ENCODE measurements at regions not wholly inside any gene's neighbourhood (a gene's known extent, or its start where the extent isn't known, plus 50 kb on each side); places are given as distances from the start of the nearest gene placed in this dataset.

GRCh38 chr16:86429663-86430062 lies 80.7 kb upstream of the FOXF1 start:
- no peak for DNase-seq

GRCh38 chr16:86430814-86431213 lies 79.5 kb upstream of the FOXF1 start:
- no peak for DNase-seq

GRCh38 chr16:86431540-86431939 lies 78.8 kb upstream of the FOXF1 start:
- no peak for DNase-seq

DNA sequence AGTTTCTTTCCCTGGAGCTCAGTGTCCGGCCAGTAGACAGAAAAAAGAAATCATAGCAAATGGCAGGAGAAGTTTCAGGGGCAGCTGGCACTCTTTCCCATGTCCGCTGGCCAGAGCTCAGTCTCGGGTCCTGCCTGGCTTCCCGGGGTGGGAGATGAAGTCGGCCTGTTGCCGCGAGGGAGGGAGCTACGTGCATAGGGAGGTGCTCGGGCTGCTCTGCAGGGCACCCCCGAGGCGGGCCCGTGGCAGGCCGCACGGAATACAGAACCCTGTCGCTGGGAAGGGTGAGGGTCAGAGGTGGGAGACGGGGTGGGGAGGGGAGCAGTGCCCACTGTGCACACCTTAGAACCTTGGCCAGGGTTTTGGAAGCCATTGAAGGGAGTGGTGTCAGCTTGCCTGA lies 78.3 kb upstream of the FOXF1 start:
- no peak for DNase-seq

- DNase-seq = no peak
Measured at GRCh38 chr16:86432691-86433090, 77.6 kb upstream of the FOXF1 start.

GRCh38 chr16:86436466-86437185 lies 73.7 kb upstream of the FOXF1 start:
- DNase-seq = no peak

- DNase-seq = no peak
Measured at GRCh38 chr16:86437348-86437747, 73.0 kb upstream of the FOXF1 start.

DNA sequence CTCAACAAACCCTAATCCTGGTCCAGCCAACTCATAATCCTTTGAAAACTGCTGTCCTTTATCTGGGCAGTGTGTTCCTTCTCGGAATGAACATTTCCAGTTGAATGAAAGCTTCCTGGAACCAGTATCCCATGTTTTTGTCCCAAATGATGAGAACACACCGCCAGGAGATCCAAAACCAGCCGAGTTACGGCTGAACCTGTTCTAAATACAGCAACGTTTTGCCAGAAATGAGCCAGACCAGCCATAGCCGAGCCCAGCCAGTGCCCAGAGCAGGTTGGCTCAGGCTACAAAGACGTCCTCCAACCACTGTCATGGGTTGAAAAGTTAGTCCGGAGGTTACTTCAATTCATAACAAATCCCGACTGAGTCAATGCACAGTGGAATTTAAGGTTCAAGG lies 67.6 kb upstream of the FOXF1 start:
- no peak for DNase-seq

DNA sequence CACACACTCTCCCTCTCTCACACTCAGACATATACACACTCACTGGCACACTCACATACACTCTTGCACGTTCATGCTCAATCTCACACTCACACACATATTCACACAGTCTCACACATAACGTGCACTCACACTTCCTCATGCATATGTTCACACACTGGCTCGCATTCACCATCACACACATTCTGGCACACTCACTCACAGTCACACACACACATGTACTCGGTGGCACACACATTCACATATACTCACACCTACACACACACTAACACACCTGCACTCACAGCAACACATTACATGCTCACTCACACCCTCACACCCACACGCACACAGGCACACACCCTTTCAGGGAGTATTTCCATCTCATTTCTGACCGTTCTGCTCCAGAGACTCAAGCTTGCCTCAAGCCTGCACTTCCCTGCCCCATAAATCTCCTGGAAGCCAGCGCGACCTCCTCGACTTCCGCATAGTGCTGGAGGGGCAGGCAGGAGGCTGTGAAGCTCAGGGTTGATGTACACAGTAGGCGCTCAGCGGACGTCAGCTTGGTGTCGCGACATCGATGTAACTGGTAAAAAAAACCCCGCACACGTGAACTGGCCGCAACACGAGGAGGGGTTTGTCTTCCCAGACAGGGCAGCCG lies 66.7 kb upstream of the FOXF1 start:
- DNase-seq = no peak

DNA sequence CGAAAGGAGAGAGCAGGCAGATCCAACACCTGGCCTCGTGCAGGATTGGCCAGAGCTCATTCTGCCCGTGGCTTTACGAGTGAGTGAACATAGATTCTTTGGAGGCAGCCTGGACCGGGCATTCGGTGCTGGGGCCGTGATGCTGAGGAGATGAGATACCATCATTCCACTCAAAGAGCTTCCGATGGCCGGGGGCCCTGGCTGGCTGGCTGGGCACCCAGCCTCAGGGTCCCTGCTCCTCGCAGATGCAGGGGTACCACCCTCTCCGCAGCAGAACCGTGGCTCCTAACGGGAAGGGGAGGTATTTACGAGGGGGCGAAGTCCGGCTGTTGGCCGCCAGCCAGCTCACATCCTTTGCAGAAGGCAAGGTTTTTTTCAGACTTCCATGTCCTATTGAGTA lies 66.1 kb upstream of the FOXF1 start:
- no peak for DNase-seq

DNA sequence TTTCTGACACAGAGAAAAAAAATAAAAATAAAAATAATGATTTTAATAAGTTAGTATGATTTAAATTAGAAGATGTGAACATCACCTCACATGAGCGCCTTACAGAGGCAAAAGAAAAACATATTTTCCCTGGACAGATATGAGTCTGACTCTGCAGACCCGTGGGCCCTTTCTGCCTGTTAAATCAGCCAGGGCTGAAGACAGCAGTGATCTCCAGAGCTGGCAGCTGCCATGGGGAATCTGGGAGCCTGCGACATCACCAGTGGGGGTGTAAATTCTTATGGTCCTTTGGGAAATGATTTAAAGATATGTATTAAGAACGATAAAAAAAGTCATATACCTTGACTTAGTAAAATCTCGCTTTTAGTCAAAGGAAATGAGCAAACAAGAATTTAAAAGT lies 65.7 kb upstream of the FOXF1 start:
- DNase-seq = no peak

GRCh38 chr16:86446279-86446678 lies 64.0 kb upstream of the FOXF1 start:
- no peak for DNase-seq

DNA sequence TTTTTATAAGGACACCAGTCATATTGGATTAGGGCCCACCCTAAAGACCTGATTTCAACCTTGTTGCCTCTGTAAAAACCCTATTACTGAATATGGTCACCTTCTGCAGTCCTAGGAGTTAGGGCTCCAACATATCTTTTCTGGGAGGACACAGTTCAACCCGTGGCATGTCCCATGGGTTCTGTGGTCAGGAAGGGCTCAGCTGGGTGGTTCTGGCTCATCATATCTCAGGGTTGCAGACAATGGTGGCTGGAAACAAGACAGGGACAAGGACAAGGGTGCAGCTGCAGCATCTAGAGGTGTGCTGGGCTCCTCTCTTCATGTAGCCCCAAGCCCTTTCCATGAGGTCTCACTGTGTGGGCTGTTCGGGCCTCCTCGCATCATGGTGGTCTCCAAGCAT lies 63.1 kb upstream of the FOXF1 start:
- DNase-seq = no peak

DNA sequence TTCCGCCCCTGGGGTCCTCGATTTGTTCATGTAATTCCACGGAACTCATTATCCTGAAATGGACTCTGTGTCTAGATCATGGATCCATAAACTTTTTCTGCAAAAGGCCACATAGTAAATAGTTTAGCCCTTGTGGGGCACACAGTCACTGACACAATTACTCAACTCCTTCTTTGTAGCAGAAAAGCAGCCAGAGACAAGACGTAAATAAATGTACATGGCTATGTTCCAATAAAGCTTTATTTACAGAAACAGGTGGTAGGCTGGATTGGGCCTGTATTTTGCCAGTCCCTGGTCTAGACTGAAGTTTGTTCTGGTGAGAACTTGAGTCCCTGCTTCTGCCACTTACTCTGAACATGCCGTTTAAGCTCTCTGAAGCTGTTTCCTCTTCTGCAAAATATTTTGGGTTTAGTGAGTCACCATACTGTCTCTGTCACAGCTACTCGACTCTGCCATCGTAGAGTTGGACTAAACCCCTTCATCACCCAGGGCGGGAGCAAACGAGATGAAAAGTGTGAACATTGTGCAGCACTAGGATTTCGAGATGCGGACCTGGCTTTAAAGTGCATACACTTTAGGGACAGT lies 61.9 kb upstream of the FOXF1 start:
- no peak for DNase-seq

DNA sequence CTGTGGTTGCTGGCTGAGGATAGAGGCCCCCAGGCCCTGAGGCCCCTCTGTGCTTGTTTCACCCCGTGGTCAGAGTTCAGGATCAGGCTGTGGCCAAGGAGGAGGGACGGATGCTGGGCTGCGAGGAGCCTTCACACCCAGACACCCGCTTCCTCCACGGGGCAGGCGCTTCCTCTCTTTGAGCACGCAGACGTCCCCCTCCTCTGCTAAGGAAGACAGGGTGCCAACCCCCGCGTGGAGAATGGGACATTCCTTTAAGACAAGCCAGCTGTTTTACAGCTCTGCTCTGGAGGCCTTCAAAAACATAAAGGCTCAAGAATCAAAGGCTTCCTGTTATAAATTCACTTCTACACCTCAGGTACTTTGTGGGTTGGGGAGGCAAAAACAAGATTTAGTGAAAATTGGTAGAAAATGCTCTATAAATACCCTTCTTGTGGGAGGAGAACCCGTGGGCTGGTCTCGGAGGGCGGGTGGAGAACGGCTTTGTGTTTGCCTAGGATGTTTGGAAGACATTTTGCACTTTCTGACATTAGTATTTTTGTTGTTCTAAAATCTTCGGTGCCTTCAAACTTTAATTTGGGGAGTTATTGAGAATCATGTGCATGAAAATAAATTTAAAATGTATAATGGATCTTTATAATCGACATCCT lies 60.8 kb upstream of the FOXF1 start:
- peak; percentile 32 for DNase-seq

DNA sequence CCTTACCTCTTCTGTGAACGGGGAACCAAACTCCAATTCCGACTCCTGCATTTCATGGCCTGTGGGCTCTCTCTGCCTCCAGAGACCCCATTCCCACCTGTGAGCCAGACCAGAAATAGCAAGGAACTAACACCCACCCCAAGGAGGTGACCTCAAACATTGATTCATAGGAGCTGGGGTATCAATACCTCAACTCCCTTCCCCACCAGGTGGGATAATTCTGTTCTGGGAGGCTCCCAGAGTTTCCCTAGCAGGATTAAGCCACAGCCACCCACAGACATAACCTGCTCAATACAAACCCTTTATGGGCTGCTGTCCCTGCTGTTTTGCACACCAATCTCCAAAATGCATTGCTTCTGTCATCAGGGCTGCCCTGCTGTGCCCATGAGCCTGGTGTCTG lies 59.6 kb upstream of the FOXF1 start:
- no peak for DNase-seq

DNA sequence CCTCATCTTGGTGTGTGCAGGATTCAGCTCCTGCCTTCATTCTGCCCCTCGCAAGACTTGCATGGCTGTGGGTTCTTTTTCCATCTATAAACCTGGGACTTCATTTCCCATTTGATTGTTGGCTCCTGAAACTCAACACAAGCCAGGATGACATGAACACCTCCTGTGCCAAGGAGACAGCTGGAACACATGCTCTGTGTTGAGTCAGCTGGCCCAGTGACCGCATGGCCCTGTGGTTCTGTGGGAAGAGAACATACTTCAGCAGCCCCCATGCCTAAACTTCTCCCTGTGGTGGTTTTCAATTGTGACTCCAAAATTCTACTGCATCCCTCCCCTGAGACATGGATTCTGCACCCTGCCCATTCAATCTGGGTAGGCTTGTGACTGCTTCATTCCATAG lies 57.9 kb upstream of the FOXF1 start:
- no peak for DNase-seq

GRCh38 chr16:86455116-86455515 lies 55.2 kb upstream of the FOXF1 start:
- no peak for DNase-seq

DNA sequence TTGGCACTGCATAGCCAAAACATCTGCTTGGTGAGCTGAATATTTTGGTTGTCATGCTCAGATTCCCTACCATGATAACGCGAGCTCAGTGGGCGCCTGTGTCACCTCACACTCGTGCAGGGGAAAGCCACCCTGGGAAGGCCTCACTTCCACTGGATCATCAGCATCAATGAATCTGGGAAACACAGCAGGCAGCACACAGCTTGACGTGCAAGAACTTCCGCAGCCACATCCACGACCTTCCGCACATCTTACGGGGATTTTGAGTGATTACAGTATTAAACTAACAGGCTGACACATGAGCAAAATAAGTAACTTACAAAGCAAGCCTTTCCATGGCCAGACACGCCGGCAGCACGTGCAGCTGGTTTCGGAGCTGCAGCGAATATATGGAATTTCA lies 54.7 kb upstream of the FOXF1 start:
- DNase-seq = no peak

- DNase-seq = no peak
Measured at GRCh38 chr16:86457501-86458148, 52.7 kb upstream of the FOXF1 start.

DNA sequence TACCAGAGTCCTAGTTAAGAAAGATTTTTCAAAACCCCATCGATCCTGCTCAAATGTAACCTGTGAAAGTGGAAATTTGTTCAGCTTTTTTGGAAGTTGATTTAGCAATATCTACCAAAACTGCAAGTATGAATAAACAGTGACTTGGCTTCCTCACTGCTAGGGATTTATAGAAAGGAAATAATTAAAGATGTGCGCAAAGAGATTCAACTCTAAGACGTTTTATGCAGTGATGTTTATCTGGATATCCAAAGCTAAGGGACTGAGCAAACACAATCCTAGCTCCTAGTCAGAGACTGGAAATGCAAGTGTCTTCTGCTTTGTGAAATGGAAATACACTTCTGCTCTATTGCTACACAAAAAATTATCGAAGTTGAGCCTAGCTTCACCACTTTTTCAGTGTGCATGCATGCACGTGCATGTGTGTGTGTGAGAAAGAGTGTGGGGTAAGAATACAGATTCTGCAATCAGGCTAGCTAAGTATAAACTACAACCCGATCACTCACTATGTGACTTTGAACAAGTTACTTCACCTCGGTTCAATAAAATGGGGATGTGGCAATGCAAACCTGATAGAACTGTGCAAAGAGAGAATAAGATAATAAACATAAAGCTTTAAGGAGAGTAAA lies 52.1 kb upstream of the FOXF1 start:
- DNase-seq = no peak

DNA sequence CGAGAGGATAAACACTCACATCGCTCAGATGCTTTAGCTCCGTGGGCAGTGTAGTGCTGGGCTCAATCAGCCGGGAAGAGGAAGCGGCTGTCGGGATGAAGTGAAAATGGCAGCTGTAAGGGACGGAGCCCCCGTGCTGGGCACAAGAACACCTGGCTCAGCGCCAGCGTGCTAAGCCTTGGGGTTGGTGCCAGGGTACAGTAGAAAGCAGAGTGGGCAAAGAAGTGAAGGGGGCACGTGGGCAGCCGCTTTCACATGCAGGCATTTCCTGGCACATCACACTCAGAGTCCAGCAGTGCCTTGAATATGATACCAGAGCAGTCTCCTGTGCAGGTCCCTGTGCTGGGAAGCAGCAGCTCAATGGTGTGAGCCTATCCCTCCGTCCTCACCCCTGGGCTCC lies 51.1 kb upstream of the FOXF1 start:
- DNase-seq = no peak
